ENCODE measurements at regions not wholly inside any gene's neighbourhood (a gene's known extent, or its start where the extent isn't known, plus 50 kb on each side); places are given as distances from the start of the nearest gene placed in this dataset.
"Not testable (repeated sequence)": the region's sequence is repeated elsewhere in the genome, so short reads cannot be mapped to it uniquely, and the experiment has no call there.

GRCh38 chr2:90028381-90029079, 1337.1 kb downstream of the RPIA start:
- H3K9me3 ChIP-seq (ENCODE audit: control insufficient read depth, low read depth, low read length); H4K20me1 ChIP-seq (ENCODE audit: control insufficient read depth, extremely low read depth, insufficient read depth, low read length); H3K79me2 ChIP-seq (ENCODE audit: control insufficient read depth, insufficient read depth, low read length); H3K4me1 ChIP-seq (ENCODE audit: control insufficient read depth, extremely low read depth, insufficient read depth, low read length); H3K36me3 ChIP-seq (ENCODE audit: control insufficient read depth in 2 of 2, extremely low read depth in 1 of 2, insufficient read depth in 2 of 2, low read length in 2 of 2); H3K9ac ChIP-seq (ENCODE audit: control insufficient read depth, extremely low read depth, insufficient read depth, low read length); H3K4me3 ChIP-seq (ENCODE audit: control insufficient read depth in 2 of 3, extremely low read depth in 1 of 3, insufficient read depth in 2 of 3, low read depth in 1 of 3, low read length in 3 of 3); H3K9me1 ChIP-seq (ENCODE audit: control insufficient read depth, extremely low read depth, insufficient read depth, low read length); FAIRE-seq; H2AFZ ChIP-seq (ENCODE audit: control insufficient read depth, low read length); DNase-seq (ENCODE audit: low read depth, low spot score); H3K4me2 ChIP-seq (ENCODE audit: control insufficient read depth, extremely low read depth, insufficient read depth, low read depth, low read length); dilution Hi-C loops (cut with MboI; ENCODE audit: extremely low pct_ligation_motif_present, low sequenced_read_pairs); H3K27ac ChIP-seq (ENCODE audit: control insufficient read depth, insufficient read depth, low read length); H3K27me3 ChIP-seq (ENCODE audit: control insufficient read depth, extremely low read depth, insufficient read depth, low read length): not testable (repeated sequence)

GRCh38 chr2:90029080-90029428, 1337.6 kb downstream of the RPIA start:
- H3K4me2 ChIP-seq (ENCODE audit: control insufficient read depth, extremely low read depth, insufficient read depth, low read depth, low read length); H3K79me2 ChIP-seq (ENCODE audit: control insufficient read depth, insufficient read depth, low read length); H3K9me3 ChIP-seq (ENCODE audit: control insufficient read depth, low read depth, low read length); H3K4me1 ChIP-seq (ENCODE audit: control insufficient read depth, extremely low read depth, insufficient read depth, low read length); H3K4me3 ChIP-seq (ENCODE audit: control insufficient read depth in 2 of 3, extremely low read depth in 1 of 3, insufficient read depth in 2 of 3, low read depth in 1 of 3, low read length in 3 of 3); H2AFZ ChIP-seq (ENCODE audit: control insufficient read depth, low read length); dilution Hi-C loops (cut with MboI; ENCODE audit: extremely low pct_ligation_motif_present, low sequenced_read_pairs); FAIRE-seq; H3K27me3 ChIP-seq (ENCODE audit: control insufficient read depth, extremely low read depth, insufficient read depth, low read length); H3K9ac ChIP-seq (ENCODE audit: control insufficient read depth, extremely low read depth, insufficient read depth, low read length); H3K27ac ChIP-seq (ENCODE audit: control insufficient read depth, insufficient read depth, low read length); H4K20me1 ChIP-seq (ENCODE audit: control insufficient read depth, extremely low read depth, insufficient read depth, low read length); H3K36me3 ChIP-seq (ENCODE audit: control insufficient read depth in 2 of 2, extremely low read depth in 1 of 2, insufficient read depth in 2 of 2, low read length in 2 of 2); H3K9me1 ChIP-seq (ENCODE audit: control insufficient read depth, extremely low read depth, insufficient read depth, low read length); DNase-seq (ENCODE audit: low read depth, low spot score): not testable (repeated sequence)

- H3K4me3 ChIP-seq (ENCODE audit: control insufficient read depth in 2 of 3, extremely low read depth in 1 of 3, insufficient read depth in 2 of 3, low read depth in 1 of 3, low read length in 3 of 3); DNase-seq (ENCODE audit: low read depth, low spot score); H2AFZ ChIP-seq (ENCODE audit: control insufficient read depth, low read length); H3K27me3 ChIP-seq (ENCODE audit: control insufficient read depth, extremely low read depth, insufficient read depth, low read length); dilution Hi-C loops (cut with MboI; ENCODE audit: extremely low pct_ligation_motif_present, low sequenced_read_pairs); H3K4me2 ChIP-seq (ENCODE audit: control insufficient read depth, extremely low read depth, insufficient read depth, low read depth, low read length); H3K4me1 ChIP-seq (ENCODE audit: control insufficient read depth, extremely low read depth, insufficient read depth, low read length); H3K9me3 ChIP-seq (ENCODE audit: control insufficient read depth, low read depth, low read length); H3K9me1 ChIP-seq (ENCODE audit: control insufficient read depth, extremely low read depth, insufficient read depth, low read length); H3K27ac ChIP-seq (ENCODE audit: control insufficient read depth, insufficient read depth, low read length); FAIRE-seq; H4K20me1 ChIP-seq (ENCODE audit: control insufficient read depth, extremely low read depth, insufficient read depth, low read length); H3K36me3 ChIP-seq (ENCODE audit: control insufficient read depth in 2 of 2, extremely low read depth in 1 of 2, insufficient read depth in 2 of 2, low read length in 2 of 2); H3K79me2 ChIP-seq (ENCODE audit: control insufficient read depth, insufficient read depth, low read length); H3K9ac ChIP-seq (ENCODE audit: control insufficient read depth, extremely low read depth, insufficient read depth, low read length): not testable (repeated sequence)
Observed at GRCh38 chr2:90032269-90032668, 1340.8 kb downstream of the RPIA start.

GRCh38 chr2:90036335-90036734, 1344.9 kb downstream of the RPIA start:
- H3K4me3 ChIP-seq (ENCODE audit: control insufficient read depth in 2 of 3, extremely low read depth in 1 of 3, insufficient read depth in 2 of 3, low read depth in 1 of 3, low read length in 3 of 3); H3K27me3 ChIP-seq (ENCODE audit: control insufficient read depth, extremely low read depth, insufficient read depth, low read length); H3K9me3 ChIP-seq (ENCODE audit: control insufficient read depth, low read depth, low read length); H3K9ac ChIP-seq (ENCODE audit: control insufficient read depth, extremely low read depth, insufficient read depth, low read length); H3K79me2 ChIP-seq (ENCODE audit: control insufficient read depth, insufficient read depth, low read length); H3K9me1 ChIP-seq (ENCODE audit: control insufficient read depth, extremely low read depth, insufficient read depth, low read length); H2AFZ ChIP-seq (ENCODE audit: control insufficient read depth, low read length); H3K4me1 ChIP-seq (ENCODE audit: control insufficient read depth, extremely low read depth, insufficient read depth, low read length); H3K36me3 ChIP-seq (ENCODE audit: control insufficient read depth in 2 of 2, extremely low read depth in 1 of 2, insufficient read depth in 2 of 2, low read length in 2 of 2); H3K27ac ChIP-seq (ENCODE audit: control insufficient read depth, insufficient read depth, low read length); H3K4me2 ChIP-seq (ENCODE audit: control insufficient read depth, extremely low read depth, insufficient read depth, low read depth, low read length); H4K20me1 ChIP-seq (ENCODE audit: control insufficient read depth, extremely low read depth, insufficient read depth, low read length); DNase-seq (ENCODE audit: low read depth, low spot score); dilution Hi-C loops (cut with MboI; ENCODE audit: extremely low pct_ligation_motif_present, low sequenced_read_pairs); FAIRE-seq: not testable (repeated sequence)

DNA sequence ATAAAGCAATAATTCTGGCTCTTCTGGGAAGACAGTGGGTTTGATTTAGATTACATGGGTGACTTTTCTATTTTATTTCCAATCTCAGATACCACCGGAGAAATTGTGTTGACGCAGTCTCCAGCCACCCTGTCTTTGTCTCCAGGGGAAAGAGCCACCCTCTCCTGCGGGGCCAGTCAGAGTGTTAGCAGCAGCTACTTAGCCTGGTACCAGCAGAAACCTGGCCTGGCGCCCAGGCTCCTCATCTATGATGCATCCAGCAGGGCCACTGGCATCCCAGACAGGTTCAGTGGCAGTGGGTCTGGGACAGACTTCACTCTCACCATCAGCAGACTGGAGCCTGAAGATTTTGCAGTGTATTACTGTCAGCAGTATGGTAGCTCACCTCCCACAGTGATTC, 1347.6 kb downstream of the RPIA start:
- H2AFZ ChIP-seq (ENCODE audit: control insufficient read depth, low read length); H3K4me3 ChIP-seq (ENCODE audit: control insufficient read depth in 2 of 3, extremely low read depth in 1 of 3, insufficient read depth in 2 of 3, low read depth in 1 of 3, low read length in 3 of 3); H3K4me2 ChIP-seq (ENCODE audit: control insufficient read depth, extremely low read depth, insufficient read depth, low read depth, low read length); H3K36me3 ChIP-seq (ENCODE audit: control insufficient read depth in 2 of 2, extremely low read depth in 1 of 2, insufficient read depth in 2 of 2, low read length in 2 of 2); H3K79me2 ChIP-seq (ENCODE audit: control insufficient read depth, insufficient read depth, low read length); H3K27me3 ChIP-seq (ENCODE audit: control insufficient read depth, extremely low read depth, insufficient read depth, low read length); DNase-seq (ENCODE audit: low read depth, low spot score); H4K20me1 ChIP-seq (ENCODE audit: control insufficient read depth, extremely low read depth, insufficient read depth, low read length); H3K4me1 ChIP-seq (ENCODE audit: control insufficient read depth, extremely low read depth, insufficient read depth, low read length); H3K9me3 ChIP-seq (ENCODE audit: control insufficient read depth, low read depth, low read length); H3K27ac ChIP-seq (ENCODE audit: control insufficient read depth, insufficient read depth, low read length); H3K9me1 ChIP-seq (ENCODE audit: control insufficient read depth, extremely low read depth, insufficient read depth, low read length); H3K9ac ChIP-seq (ENCODE audit: control insufficient read depth, extremely low read depth, insufficient read depth, low read length); FAIRE-seq; dilution Hi-C loops (cut with MboI; ENCODE audit: extremely low pct_ligation_motif_present, low sequenced_read_pairs): not testable (repeated sequence)

Data from keratinocyte (primary cell).